Mucosa of gallbladder (tissue), 1 donor: ENCODE measurements at regions not wholly inside any gene's neighbourhood (a gene's known extent, or its start where the extent isn't known, plus 50 kb on each side); places are given as distances from the start of the nearest gene placed in this dataset.
"Not testable (repeated sequence)": the region's sequence is repeated elsewhere in the genome, so short reads cannot be mapped to it uniquely, and the experiment has no call there.

Source experiments
- DNase-seq: peaks from one replicate; pipeline ENCODE4 v3.0.0-alpha.2; 2020; ENCODE audit warnings: low spot score
- donor health status: DM: no; HTN: no; CAD: no.

DNA sequence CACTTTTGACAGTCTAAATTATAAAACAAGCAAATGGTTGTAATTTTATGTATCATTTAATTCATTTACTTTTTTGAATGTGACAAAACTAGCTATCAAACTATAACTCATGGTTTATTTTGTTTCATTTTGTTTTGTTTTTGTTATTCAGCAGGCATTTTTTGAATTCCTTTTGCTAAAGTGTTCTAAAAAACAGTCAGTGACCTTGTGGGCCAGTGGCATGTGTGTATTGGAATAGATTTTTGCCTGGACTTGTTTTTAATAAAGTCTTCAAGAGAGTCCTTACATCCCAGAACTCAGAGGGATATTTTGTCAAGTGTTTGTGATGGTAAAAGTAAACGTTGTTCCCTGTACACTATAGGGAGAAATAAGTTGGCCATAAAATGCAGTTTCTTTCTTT, 369.7 kb upstream of the SYT1 start:
- no peak for DNase-seq

DNA sequence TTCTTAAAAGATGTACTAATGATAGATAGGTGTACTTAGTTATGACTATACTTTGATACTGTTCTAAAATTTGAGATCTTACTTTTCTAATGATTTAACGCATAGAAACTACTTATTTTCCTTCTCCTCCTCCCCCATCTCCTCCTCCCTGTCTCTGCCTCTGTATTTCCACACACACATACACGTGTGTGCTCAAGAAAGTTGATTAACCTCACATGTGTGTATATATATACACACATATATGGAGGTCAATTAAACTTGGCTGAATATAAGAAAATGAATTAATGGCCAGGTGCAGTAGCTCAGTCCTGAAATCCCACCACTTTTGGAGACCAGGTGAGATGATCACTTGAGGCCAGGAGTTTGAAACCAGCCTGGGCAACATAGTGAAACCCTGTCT, 362.7 kb upstream of the SYT1 start:
- no peak for DNase-seq

DNA sequence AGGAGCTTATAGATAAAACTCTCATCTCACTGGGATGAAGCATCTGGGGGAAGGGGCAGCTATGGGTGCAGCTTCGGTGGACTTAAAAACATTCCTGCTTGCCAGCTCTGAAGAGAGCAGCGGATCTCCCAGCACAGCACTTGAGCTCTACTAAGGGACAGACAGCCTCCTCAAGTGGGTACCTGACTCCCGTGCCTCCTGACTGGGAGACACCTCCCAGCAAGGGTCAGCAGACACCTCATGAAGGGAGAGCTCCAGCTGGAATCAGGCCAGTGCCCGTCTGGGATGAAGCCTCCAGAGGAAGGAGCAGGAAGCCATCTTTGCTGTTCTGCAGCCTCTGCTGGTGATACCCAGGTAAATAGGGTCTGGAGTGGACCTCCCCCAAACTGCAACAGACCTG, 345.2 kb upstream of the SYT1 start:
- DNase-seq, result no peak

DNA sequence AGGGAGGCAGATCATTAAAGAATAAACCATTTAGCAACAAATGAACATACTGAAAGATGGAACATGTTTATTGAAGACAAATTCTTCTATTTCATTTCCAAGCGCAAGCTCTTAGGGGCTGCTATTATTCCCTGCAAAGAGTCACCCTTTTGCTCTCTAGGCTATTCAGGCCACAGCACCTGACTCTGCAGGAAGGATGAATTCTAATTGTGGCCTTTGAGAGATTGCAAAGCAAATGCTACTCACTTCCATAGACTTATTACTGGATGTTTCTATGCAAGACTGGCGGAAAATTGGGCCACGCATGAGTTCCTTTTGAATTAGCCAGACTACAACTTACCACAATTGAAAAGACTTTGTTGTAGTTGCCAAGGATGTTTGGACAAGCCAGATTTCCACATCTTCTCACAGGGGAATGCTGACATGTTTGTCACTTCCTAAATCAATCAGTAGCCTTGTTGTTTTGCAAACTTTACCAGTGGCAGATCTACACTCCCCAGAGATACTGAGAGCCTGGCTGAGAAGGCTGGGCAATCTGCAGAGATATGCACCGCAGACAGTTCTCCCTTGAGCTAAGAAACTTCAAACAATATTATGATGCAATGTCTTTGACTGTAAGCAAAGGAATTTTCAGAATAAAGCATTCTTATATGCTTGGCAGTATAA, 334.3 kb upstream of the SYT1 start:
- no peak for DNase-seq

DNA sequence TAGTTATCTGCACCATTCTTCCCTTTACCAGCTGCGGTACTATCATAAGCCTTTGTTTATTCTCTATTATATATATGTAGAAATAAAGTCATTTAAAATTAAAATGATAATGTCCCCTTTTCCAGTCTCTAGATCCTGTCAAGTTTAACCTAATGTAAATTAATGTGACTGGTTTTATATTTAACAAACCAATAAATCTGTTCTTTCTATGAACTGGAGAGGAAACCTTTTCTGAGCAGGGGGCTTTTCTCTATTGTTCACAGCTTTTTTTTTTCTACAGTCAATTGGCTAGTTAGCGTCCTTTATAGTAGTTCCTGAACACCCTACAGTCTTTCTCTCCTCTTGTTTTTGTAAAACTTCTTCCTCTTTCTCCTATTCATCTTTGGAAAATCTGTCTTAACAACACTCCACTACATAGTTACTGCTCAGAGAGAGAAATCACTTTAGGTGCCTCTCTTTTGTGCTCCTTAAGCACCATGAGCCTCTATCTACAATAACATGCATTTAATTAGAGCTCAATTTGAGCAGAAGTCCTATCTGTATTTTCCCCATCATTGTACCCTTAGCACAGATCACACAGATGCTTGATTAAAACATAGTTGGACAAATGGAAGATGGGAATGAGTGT, 332.6 kb upstream of the SYT1 start:
- DNase-seq, result no peak

DNA sequence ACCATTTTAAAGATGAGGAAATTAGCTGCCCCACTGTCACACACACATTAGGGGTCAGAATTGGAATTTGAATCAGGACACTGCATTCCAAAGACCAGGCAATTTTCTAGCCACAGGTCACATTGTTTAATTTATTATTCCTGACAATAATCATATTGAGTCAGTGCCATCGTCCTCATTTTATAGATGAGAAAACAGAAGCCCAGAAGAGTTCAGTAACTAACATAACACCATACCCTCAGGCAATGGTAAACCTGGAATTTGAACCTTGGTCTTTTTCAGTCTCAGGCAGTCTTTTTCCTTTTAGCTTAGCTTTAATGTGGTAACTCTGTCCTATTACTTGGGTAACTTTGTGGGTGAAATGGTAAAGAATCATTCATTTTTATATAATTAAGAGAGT, 330.3 kb upstream of the SYT1 start:
- no peak for DNase-seq

DNA sequence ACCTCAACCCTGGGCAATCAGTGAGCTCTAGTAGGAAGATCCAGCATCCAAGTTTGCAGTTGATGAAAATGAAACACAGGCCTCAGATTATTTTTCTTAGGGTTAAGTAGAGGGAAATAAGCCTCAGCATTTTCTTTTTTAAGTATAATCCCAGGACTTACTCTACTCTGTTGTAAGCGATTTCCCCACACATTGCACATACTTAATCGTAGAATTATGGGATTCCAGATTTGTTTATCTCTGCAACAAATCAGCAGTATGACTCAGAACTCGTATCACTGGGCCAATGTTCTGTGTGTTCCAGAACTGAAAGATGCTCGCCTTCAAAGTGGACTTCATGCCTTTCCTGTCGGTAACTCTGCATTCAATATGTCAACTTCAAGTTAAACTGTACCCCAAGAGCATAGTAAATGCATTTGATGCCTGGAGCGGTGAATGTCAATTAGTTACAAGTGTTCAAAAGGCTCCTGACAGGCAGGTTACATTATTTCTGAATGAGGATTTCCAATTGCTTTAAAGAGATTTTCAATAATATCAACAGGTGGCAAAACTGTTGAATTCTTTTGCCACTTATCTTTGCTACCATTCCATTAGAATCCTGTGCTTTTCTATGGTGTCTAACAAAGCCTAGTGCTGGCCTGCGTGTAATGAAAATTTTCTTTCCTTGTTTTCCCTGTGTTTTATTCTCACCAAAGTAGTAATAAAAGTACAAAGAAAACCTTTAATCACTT, 323.8 kb upstream of the SYT1 start:
- no peak for DNase-seq

DNA sequence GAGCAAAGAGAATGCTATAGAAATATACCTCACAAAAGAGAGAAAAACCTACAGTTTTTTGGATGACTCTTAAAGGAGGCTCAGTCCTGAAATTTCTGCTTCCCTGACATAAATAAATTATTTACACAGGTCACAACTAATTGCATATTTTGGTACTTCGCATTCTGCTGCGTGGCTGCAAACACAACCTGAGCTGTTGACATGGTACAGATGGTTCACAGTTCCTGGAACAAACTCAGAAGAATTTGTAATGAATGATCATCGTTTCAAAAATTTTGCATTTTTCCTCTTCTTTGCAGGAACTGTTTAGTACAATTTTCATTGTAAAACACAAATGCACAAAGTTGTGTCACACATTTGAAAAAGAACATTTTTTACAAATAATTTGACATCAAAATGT, 313.7 kb upstream of the SYT1 start:
- no peak for DNase-seq

DNA sequence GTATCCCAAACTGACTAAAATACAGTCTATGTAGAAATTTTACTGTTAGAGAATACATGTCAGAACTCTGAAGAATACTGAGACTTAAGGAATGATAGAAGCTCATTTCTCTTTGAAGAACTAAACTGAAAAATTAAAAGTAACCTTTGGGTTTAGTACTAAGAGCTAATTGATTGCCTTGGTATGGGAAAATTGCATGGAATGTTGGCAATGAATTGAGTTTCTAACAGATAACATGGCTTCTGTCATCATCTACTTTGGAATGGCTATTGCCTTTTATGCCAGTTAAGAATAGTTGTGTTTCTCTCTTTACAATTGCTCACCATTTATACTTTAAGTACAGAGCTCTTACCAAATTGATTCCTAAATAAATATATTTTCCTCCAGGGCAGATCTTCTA, 308.8 kb upstream of the SYT1 start:
- no peak for DNase-seq

DNA sequence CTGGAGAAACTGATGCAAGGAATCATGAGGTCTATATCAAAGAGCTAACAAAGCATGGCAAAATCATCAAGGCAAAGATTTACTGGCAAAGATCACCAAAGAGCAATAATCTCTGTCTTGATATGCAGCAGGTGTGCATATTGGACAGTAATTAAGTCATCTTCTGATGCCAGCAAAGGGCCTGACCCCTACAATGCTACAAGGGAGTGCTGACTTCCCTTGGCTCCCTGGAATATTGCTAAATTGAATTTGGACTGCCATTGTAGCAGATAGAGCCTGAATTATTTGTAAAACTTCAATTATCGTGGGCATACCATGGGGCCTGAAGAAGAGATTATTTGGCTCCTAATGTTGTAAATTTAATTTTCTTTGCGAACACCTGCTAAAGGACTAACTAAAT, 307.9 kb upstream of the SYT1 start:
- DNase-seq, result no peak

DNA sequence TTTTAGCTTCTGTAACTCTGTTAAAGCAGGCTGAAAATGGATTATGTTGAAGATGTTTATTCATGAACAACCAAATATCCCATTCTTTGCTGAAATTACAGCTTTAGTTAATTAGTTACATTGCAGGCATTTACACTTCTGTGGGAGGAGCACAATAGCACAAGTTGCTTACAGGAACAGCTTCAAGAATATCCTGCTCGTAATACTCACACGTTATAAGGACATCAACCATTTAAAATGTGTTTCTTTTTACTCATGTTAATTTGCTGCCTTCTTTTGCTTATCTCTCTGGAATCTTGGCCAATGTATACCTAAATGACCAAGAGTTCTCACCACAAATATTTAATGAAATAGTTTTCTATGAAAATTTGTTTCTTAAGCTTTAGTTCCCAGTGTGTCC, 305.2 kb upstream of the SYT1 start:
- no peak for DNase-seq

DNA sequence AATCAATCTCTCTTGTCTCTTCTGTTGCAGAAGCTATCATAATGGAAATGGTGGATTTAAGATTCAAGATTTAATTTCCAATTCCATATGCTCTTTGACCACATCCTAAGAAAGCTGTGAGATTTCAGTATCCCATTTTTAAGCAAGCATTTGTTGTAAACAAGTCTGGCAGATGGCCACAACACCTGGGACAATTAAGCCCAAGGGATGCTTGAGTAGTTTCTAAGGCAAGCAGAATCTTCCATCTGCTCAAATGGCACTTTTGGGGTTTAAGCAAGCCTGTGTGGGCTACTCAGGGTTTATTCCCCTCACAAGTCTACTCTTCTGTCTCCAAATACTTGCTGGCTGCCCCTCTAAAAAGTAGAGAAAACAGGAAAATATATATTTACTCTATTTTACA, 304.7 kb upstream of the SYT1 start:
- DNase-seq, result no peak

DNA sequence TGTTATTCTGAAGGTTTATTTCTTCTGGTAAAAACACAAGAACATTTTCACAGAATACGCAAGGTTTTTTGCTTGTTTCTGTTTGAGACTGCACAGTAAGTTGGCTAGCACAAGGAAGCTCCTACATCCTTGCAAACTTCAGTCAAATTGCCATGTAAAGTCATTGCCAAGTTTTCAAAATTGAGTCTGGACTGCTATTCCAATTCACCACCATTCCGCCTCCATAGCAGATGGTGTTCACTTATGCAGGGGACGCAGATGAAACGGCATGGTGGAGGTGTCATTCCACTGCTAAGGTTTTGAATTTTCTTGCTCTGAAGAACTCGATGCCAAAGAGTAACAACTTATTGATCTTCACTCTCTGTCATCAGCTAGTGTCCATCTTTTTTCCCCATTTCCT, 303.9 kb upstream of the SYT1 start:
- no peak for DNase-seq

DNA sequence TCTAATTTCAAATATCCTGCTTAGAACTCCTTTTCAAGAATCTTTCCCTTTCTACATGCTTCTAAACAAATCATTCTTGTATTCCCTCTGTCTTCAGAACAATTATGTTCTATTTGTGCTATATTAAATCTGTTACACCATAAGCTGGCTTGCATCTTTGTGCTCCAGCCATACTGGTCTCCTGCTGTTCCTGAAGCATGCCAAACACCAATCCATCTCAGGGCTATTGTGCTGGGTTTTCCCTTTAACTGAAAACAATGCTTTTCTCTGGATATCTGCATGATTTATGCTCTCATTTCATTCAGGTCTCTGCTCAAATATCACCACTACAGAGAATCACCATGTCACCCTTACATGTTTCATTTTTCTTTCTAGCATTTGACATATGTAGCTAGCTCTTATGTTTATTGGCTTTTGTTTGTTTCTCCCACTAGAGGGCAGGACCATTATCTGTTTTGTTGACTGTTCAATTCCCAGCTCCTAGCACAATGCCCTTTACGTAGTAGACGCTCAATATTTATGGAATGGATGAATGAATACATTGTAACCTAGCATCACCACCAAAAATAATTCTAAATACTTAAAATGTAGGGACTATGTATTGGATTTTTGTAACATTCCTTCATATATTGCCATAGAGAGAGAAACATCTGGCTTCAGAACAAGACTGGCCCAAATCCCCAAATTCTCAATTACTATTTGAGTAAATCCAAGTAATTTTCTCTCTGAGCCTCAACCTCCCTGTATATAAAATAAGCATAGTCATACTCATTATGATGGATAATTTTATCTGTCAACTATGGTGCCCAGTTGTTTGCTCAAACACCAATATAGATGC, 302.0 kb upstream of the SYT1 start:
- DNase-seq, result no peak

DNA sequence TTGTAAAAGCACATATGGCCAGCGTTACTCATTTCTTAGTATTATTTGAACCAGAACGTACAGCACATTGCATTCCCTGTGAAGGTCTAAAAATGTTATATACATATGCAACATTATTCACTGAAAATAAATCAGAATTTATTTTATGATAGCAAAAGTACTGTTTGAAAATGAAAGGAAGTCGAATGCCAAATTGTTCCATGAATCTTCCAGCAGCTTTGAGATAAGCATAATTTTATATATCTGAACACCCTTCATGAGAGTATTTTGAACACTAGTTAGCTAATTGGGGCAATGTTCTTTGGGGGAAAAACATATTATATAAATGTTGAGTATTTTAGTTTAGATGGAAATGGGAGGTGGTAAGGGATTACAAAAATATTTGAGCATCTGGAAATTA, 300.7 kb upstream of the SYT1 start:
- DNase-seq, result no peak

DNA sequence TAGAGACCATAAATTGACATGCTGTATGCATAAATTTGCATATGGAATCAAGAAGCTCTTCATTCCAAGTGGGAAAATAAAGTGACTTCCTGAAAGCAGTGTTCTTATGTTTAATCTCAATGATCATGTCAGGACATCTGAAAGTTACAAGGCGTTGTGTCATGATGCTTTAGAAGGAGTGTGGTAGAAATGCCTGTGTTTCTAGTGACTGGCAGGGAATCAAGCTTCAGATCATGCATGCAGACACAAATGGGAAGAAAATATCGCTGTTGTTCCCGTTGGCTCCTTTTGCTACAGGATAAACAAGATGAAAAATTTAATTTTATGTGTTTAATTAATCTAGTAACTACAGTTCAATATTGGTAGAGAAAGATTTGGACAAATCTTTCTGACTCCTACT, 298.1 kb upstream of the SYT1 start:
- DNase-seq, result no peak

DNA sequence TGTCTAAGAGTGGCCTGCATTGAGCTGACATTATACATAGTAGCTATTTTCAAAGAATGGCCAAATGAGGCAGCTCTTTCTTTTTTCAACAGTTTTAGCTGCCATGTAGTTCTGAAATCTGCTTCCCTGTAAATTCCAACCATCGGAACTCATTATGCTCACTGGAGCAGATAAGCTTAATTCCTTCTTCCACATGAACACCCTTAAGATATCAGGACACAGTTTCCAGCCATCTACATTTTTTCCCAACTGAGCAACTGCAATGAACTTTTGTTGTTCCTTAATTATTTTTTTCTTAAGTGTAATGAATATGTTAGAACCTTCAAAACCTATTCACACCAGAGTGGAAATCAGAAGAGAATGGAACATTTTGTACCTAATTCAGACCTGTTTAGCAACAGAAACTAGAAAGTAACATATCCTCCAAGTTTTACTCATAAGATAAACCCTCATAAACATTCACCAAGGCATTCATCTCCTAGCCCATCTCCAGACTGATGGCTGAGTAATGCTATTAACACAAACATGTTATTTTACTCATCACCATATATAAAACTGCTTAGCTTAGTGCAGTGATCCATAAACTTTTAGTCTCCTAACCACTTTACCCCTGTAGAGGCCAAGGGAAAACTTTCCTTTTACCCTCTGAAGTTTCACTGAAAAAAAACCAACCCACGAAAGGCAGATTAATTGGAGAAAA, 296.1 kb upstream of the SYT1 start:
- DNase-seq, result no peak

DNA sequence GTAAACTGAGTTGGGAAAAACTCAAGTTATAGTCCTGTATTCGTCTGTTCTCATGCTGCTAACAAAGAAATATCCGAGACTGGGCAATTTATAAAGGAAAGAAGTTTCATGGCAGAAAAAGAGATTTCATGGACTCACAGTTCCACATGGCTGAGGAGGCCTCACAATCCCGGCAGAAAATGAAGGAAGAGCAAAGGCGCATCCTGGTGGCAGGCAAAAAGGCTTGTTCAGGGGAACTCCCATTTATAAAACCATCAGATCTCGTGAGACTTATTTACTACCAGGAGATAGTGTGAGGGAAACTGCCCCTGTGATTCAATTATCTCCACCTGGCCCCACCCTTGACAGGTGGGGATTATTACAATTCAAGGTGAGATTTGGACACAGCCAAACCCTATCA, 292.6 kb upstream of the SYT1 start:
- no peak for DNase-seq

DNA sequence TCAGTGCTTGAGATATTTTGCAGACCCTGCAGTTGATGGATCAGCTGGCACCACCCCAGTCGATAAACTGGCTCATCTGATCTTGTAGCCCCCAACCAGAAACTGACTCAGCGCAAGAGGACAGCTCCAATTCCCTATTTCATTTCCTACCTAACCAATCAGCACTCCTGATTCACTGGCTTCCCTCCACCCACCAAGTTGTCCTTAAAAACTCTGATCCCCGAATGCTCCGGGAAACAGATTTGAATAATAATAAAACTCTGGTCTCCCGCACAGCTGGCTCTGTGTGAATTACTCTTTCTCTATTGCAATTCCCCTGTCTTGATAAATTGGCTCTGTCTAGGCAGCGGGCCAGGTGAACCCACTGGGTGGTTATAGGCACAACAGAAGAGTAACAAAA, 289.4 kb upstream of the SYT1 start:
- not testable (repeated sequence) for DNase-seq

DNA sequence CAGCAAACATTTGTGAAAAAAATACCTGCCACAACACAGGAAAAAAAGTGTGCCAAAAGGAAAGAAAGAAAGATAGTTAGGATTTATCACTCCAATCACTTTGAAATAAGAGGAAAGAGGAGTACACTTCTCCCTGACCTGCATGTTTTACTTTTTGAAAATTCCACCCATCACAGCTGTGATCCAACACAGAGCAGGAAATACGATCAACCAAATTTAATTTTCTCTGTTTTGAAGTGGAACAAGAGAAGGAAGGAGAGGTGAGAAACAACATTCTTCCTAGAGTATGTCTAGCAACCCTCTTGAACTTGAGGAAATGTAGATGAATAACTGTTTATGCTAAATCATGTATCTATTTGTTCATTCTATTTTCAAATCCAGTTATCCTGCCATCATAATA, 284.7 kb upstream of the SYT1 start:
- no peak for DNase-seq

DNA sequence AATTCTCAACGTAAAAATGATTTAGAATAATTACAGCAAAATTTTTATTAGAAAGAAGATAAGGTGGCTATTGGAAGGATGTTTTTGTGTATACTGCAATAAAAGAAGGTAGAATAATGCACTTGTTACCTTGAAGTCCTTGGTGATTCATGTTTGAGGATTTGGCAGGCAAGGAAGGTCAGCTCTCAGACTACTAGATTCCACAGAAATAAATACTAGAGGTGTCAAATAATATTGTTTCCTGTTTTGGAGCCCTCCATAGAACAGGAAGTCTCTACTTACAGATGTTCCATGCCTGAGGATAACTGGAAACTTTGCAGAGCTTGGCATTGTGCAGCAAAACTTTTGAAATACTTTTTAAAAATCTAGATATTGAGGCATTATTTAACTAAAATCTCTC, 284.3 kb upstream of the SYT1 start:
- DNase-seq, result no peak

DNA sequence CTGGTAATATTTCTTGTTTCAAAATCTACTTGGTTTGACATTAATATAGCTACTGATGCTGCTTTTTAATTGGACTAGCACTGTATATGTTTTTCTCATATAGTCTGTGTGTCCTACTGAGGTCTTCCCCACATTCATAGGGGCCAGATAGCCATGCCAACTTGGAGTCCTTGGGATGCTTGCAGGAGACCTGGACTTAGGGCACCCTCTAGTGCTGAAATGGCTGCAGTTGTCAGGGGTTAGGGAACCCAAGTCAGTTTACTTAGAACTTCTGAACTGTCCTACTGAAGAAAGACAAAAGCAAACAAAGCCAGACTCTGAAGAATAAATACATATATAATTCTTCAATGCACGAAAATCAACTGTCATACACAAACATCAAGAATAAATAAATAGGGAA, 279.9 kb upstream of the SYT1 start:
- no peak for DNase-seq
